HT-29 (cell line): ENCODE measurements at regions not wholly inside any gene's neighbourhood (a gene's known extent, or its start where the extent isn't known, plus 50 kb on each side); places are given as distances from the start of the nearest gene placed in this dataset.

Source experiments
- DNase-seq: peaks from one replicate; pipeline ENCODE4 v3.0.0-alpha.2; 2015; ENCODE audit warnings: low spot score

DNA sequence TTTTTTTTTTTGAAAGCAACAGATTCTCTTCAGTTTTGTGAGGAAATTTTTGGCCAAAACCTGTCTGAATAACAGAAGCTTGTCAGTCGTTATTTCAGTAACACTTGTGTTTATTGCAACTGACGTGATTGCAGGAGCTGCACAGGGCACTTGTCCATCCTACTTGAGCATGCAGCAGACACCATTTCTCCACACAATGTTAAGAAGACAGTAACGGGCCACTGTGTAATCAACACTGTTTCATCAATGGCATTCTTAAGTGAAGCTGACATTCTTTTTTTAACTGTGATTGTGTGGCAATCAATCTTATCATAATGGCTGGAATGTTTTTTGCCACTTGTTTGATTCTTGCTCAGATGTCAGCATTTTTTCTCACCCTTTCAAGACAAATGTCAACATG, 50.1 kb upstream of the PIEZO2 start:
- no peak for DNase-seq
